H1 (cell line): ENCODE measurements at regions not wholly inside any gene's neighbourhood (a gene's known extent, or its start where the extent isn't known, plus 50 kb on each side); places are given as distances from the start of the nearest gene placed in this dataset.

Source experiments
- CTCF ChIA-PET: fragments of 300-600 bp; sonication (Branson Sonifier 250); formaldehyde crosslinking; loops from one replicate; lab custom pipeline; 2021; ENCODE audit not compliant: partially characterized antibody; lab: Charles Lee
- POLR2A ChIA-PET: fragments of 300-600 bp; sonication (Branson Sonifier 250); formaldehyde crosslinking; loops from one replicate; lab custom pipeline; 2021; ENCODE audit warnings: inconsistent platforms; ENCODE audit not compliant: partially characterized antibody; lab: Charles Lee
- DNase-seq, 2 experiments: peaks; one replicate each; pipeline versions ENCODE4 v3.0.0 to v3.0.0-alpha.2; 2010 to 2022; ENCODE audit warnings: low spot score in 2 of 2, low read depth in 1 of 2, mixed read lengths in 1 of 2
- FAIRE-seq: peaks from 2 replicates; lab custom pipeline; 2011; peaks lifted over from hg19 to GRCh38; lab: Jason Lieb, UNC
- H2AFZ ChIP-seq: 2 replicates; pipeline ENCODE4 v1.8.1; 2012; ENCODE audit warnings: low read length, inconsistent platforms
- H2AK5ac ChIP-seq: 2 replicates; pipeline ENCODE4 v1.6.1; 2013; ENCODE audit warnings: low read depth, low read length
- H2BK120ac ChIP-seq: replicated peaks from 2 replicates; pipeline ENCODE3; 2013; ENCODE audit warnings: low read depth, low read length, inconsistent platforms
- H2BK12ac ChIP-seq: 2 replicates; pipeline ENCODE4 v1.6.1; 2013; ENCODE audit warnings: low read depth, low read length
- H2BK15ac ChIP-seq: 2 replicates; pipeline ENCODE4 v1.6.1; 2013; ENCODE audit warnings: low read length
- H2BK20ac ChIP-seq: 2 replicates; pipeline ENCODE4 v1.6.1; 2013; ENCODE audit warnings: low read length
- H2BK5ac ChIP-seq: 2 replicates; pipeline ENCODE4 v1.6.1; 2013; ENCODE audit warnings: low read depth, low read length
- H3K14ac ChIP-seq: 2 replicates; pipeline ENCODE4 v1.6.1; 2013; ENCODE audit warnings: inconsistent platforms; ENCODE audit not compliant: insufficient read length
- H3K18ac ChIP-seq: 2 replicates; pipeline ENCODE4 v1.6.1; 2013; ENCODE audit warnings: low read length; ENCODE audit errors: extremely low read depth
- H3K23ac ChIP-seq: 2 replicates; pipeline ENCODE4 v1.6.1; 2013; ENCODE audit warnings: inconsistent platforms; ENCODE audit not compliant: insufficient read length
- H3K23me2 ChIP-seq: 2 replicates; pipeline ENCODE4 v1.6.1; 2013; ENCODE audit warnings: low read depth, low read length
- H3K27ac ChIP-seq: 2 replicates; pipeline ENCODE4 v1.6.1; 2011; ENCODE audit warnings: low read depth, low read length, inconsistent platforms
- H3K27me3 ChIP-seq, 4 experiments: replicated peaks in 1 of 4; 1 replicate in 1 of 4; 2 replicates in 3 of 4; pipeline versions ENCODE4 v1.6.1 to v1.8.1; 2011 to 2013; ENCODE audit warnings: low read length in 3 of 4, mild to moderate bottlenecking in 3 of 4, inconsistent platforms in 2 of 4, mixed read lengths in 2 of 4, moderate library complexity in 1 of 4; ENCODE audit not compliant: control insufficient read depth in 3 of 4, insufficient read depth in 3 of 4; ENCODE audit errors: extremely low read depth in 1 of 4
- H3K36me3 ChIP-seq, 4 experiments: 2 replicates each; pipeline versions ENCODE4 v1.6.1 to v1.8.1; 2011 to 2013; ENCODE audit warnings: mild to moderate bottlenecking in 4 of 4, low read length in 3 of 4, moderate library complexity in 2 of 4, control low read depth in 1 of 4, inconsistent platforms in 1 of 4; ENCODE audit not compliant: insufficient read depth in 4 of 4, control insufficient read depth in 2 of 4
- H3K4ac ChIP-seq: replicated peaks from 2 replicates; pipeline ENCODE3; 2013; ENCODE audit warnings: low read length, low read depth, mixed read lengths, inconsistent platforms; ENCODE audit not compliant: insufficient read length
- H3K4me1 ChIP-seq, 4 experiments: replicated peaks in 1 of 4; 1 replicate in 1 of 4; 2 replicates in 3 of 4; pipeline versions ENCODE4 v1.6.1 to v1.8.1; 2011 to 2013; ENCODE audit warnings: low read length in 3 of 4, inconsistent platforms in 2 of 4, mixed read lengths in 1 of 4; ENCODE audit not compliant: insufficient read depth in 4 of 4, control insufficient read depth in 3 of 4
- H3K4me2 ChIP-seq, 2 experiments: 2 replicates each; pipeline versions ENCODE4 v1.6.1 to v1.8.1; 2011 to 2013; ENCODE audit warnings: low read depth in 2 of 2, low read length in 2 of 2, control low read depth in 1 of 2, inconsistent platforms in 1 of 2, mild to moderate bottlenecking in 1 of 2; ENCODE audit not compliant: insufficient read depth in 1 of 2
- H3K4me3 ChIP-seq, 4 experiments: fragments of 200-600, 300-600 bp in 1 of 4; sonication (generic), shearing (Covaris generic), sonication (Bioruptor Twin) in 1 of 4; 2 replicates each; pipeline versions ENCODE4 v1.5.1 to v1.8.1; 2011 to 2016; ENCODE audit warnings: low read length in 4 of 4, low read depth in 3 of 4, control low read depth in 2 of 4, inconsistent platforms in 2 of 4, mild to moderate bottlenecking in 2 of 4, mixed read lengths in 1 of 4, moderate library complexity in 1 of 4; ENCODE audit not compliant: insufficient read depth in 2 of 4; ENCODE audit errors: extremely low read depth in 1 of 4
- H3K56ac ChIP-seq: replicated peaks from 2 replicates; pipeline ENCODE3; 2013; ENCODE audit warnings: low read depth, mild to moderate bottlenecking, mixed read lengths, low read length, inconsistent platforms; ENCODE audit not compliant: insufficient read length
- H3K79me1 ChIP-seq: 2 replicates; pipeline ENCODE4 v1.6.1; 2013; ENCODE audit warnings: low read depth, low read length, control low read depth
- H3K79me2 ChIP-seq, 2 experiments: 2 replicates each; pipeline versions ENCODE4 v1.6.1 to v1.8.1; 2012 to 2013; ENCODE audit warnings: low read length in 2 of 2, mild to moderate bottlenecking in 2 of 2, inconsistent platforms in 1 of 2; ENCODE audit not compliant: insufficient read depth in 2 of 2, control insufficient read depth in 1 of 2
- H3K9ac ChIP-seq, 4 experiments: replicated peaks in 1 of 4; 1 replicate in 1 of 4; 2 replicates in 3 of 4; pipeline versions ENCODE4 v1.6.1 to v1.8.1; 2011 to 2013; ENCODE audit warnings: low read depth in 3 of 4, low read length in 3 of 4, control low read depth in 2 of 4, mild to moderate bottlenecking in 2 of 4, moderate library complexity in 2 of 4, inconsistent platforms in 1 of 4; ENCODE audit errors: extremely low read depth in 1 of 4
- H3K9me3 ChIP-seq, 2 experiments: 2 replicates each; pipeline versions ENCODE4 v1.6.1 to v1.8.1; 2012 to 2013; ENCODE audit warnings: mild to moderate bottlenecking in 2 of 2, moderate library complexity in 2 of 2, control low read depth in 1 of 2, inconsistent platforms in 1 of 2, low read depth in 1 of 2, low read length in 1 of 2, mixed read lengths in 1 of 2; ENCODE audit not compliant: insufficient read depth in 2 of 2
- H4K20me1 ChIP-seq, 2 experiments: replicated peaks in 1 of 2; 2 replicates each; pipeline versions ENCODE3 to v1.8.1; 2011 to 2013; ENCODE audit warnings: inconsistent platforms in 2 of 2, low read length in 2 of 2, mild to moderate bottlenecking in 1 of 2; ENCODE audit not compliant: insufficient read depth in 2 of 2, control insufficient read depth in 1 of 2
- H4K5ac ChIP-seq: 2 replicates; pipeline ENCODE4 v1.6.1; 2013; ENCODE audit warnings: low read length, low read depth, mixed read lengths, inconsistent platforms; ENCODE audit not compliant: insufficient read length
- H4K8ac ChIP-seq: 2 replicates; pipeline ENCODE4 v1.8.0; 2013; ENCODE audit warnings: mild to moderate bottlenecking, moderate library complexity, low read length, inconsistent platforms; ENCODE audit not compliant: insufficient read depth; ENCODE audit errors: extremely low read depth
- H4K91ac ChIP-seq: replicated peaks from 2 replicates; pipeline ENCODE3; 2013; ENCODE audit warnings: low read length, mixed read lengths, inconsistent platforms; ENCODE audit not compliant: insufficient read length
- ATF2 ChIP-seq: IDR thresholded peaks from 2 replicates; pipeline ENCODE4 v1.6.1; 2012; ENCODE audit warnings: low read length, inconsistent platforms
- CTCF ChIP-seq, 3 experiments: IDR thresholded peaks; 1 replicate in 2 of 3; 2 replicates in 1 of 3; pipeline versions ENCODE4 v1.5.1 to v1.6.1; 2011; ENCODE audit warnings: low read length in 3 of 3, mild to moderate bottlenecking in 3 of 3, inconsistent platforms in 2 of 3, low read depth in 1 of 3, moderate library complexity in 1 of 3; ENCODE audit not compliant: insufficient read depth in 1 of 3; ENCODE audit errors: control extremely low read depth in 1 of 3
- FOSL1 ChIP-seq: IDR thresholded peaks from 2 replicates; pipeline ENCODE4 v1.6.1; 2011; ENCODE audit warnings: mild to moderate bottlenecking, low read depth, low read length, moderate library complexity; ENCODE audit not compliant: insufficient read depth
- JUND ChIP-seq: IDR thresholded peaks from 2 replicates; pipeline ENCODE4 v1.6.1; 2011; ENCODE audit warnings: mild to moderate bottlenecking, improper control_type of control experiment, low read length
- KDM4A ChIP-seq: IDR thresholded peaks from one replicate; pipeline ENCODE4 v1.7.1; 2012; ENCODE audit warnings: low read depth, mild to moderate bottlenecking, moderate library complexity, low read length, inconsistent platforms; ENCODE audit not compliant: severe bottlenecking
- MAFK ChIP-seq: IDR thresholded peaks from 2 replicates; pipeline ENCODE4 v1.6.1; 2012; ENCODE audit warnings: low read depth, mild to moderate bottlenecking, improper control_type of control experiment, low read length
- PHF8 ChIP-seq: fragments of 200-600 bp; sonication (generic); conservative IDR thresholded peaks from 2 replicates; pipeline ENCODE4 v1.7.1; 2012; ENCODE audit warnings: low read depth, mild to moderate bottlenecking, inconsistent platforms, low read length, moderate library complexity
- TCF12 ChIP-seq: IDR thresholded peaks from 2 replicates; pipeline ENCODE4 v1.6.1; 2011; ENCODE audit warnings: low read depth, mild to moderate bottlenecking, low read length
- TEAD4 ChIP-seq: IDR thresholded peaks from 2 replicates; pipeline ENCODE4 v1.6.1; 2012; ENCODE audit warnings: low read depth, low read length, inconsistent platforms, mixed read lengths
- WGBS, 2 experiments: shearing (Covaris generic) in 1 of 2; methylation state at CpG; one replicate each; pipeline versions ENCODE4 v1.1.6 to v1.1.7; 2013 to 2015; ENCODE audit warnings: low lambda C conversion rate in 2 of 2, mixed read lengths in 2 of 2, inconsistent platforms in 1 of 2, low coverage in 1 of 2, missing lambda C conversion rate in 1 of 2; ENCODE audit not compliant: insufficient replicate concordance in 2 of 2, insufficient coverage in 1 of 2, insufficient read length in 1 of 2; ENCODE audit errors: extremely low coverage in 1 of 2, missing lambda C conversion rate in 1 of 2; 5-methylcytosine and 5-hydroxymethylcytosine counted together

DNA sequence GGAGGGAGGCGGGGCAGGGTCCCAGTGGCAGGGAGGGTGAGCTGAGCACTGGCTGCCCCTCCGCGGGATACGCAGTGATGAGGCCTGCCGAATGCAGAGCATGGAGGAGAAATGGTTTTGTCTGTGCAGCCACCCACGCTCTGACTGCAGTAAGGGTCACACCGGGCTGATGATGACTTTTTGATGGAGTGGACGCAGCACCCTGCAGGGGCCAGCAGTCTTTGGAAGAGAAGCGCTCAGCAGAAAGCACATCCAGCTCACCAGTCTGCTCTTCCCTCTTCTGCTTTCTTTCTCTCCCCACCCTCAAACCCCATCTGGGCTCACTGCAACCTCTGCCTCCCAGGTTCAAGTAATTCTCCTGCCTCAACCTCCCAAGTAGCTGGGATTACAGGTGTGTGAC is 61.9 kb upstream of the ATP1A1 start:
- Histone ChIP-seq H3K27me3 (no peaks in the 10 kb centered on the region), H2BK12ac (no peak overlapping the region), H3K9me3 (no peaks in the 10 kb centered on the region), H3K4ac (no peak overlapping the region), H3K4me3 (no peak overlapping the region), H4K5ac (no peak overlapping the region), H3K23ac (no peak overlapping the region), H3K79me1 (no peaks in the 10 kb centered on the region), H2BK20ac (no peak overlapping the region), H2BK120ac (no peak overlapping the region), H3K23me2 (no peaks in the 10 kb centered on the region), H3K79me2 (no peaks in the 10 kb centered on the region), H2BK5ac (no peak overlapping the region), H2AK5ac (no peak overlapping the region), H4K8ac (no peak overlapping the region), H3K27ac (no peak overlapping the region), H2AFZ (no peak overlapping the region), H3K56ac (no peak overlapping the region), H3K36me3 (no peaks in the 10 kb centered on the region), H2BK15ac (no peak overlapping the region), H3K4me2 (no peak overlapping the region), H4K20me1 (no peaks in the 10 kb centered on the region), H3K14ac (no peak overlapping the region), H3K18ac (no peak overlapping the region), H3K4me1 (peaks cover 3 to 10% (median 8%) of the 10 kb centered on the region in 4 experiments), H3K9ac (no peak overlapping the region), H4K91ac (no peak overlapping the region)
- POLR2A ChIA-PET, result no interaction called here
- 88% methylated on average over 8 of the region's 9 CpGs; no CpG with 5 or more reads in 1 of the 2 experiments for WGBS, 2 experiments
- CTCF ChIA-PET, result interaction anchor here (0.5 to 1.6 kb wide), 5 partner anchors 11 to 1782 kb away, joined by 3 to 4 read pairs (median 3); no protein-coding TSS in a partner anchor
- DNase-seq (no peak), FAIRE-seq (no peak)
- TF ChIP-seq TCF12 (no peak), FOSL1 (no peak), KDM4A (no peak), MAFK (no peak), PHF8 (no peak), JUND (no peak), CTCF (IDR thresholded peaks at IDR 0.05; ENCODE audit: control extremely low read depth in 1 of 3, insufficient read depth in 1 of 3, low read depth in 1 of 3, low read length in 3 of 3) (no peak), ATF2 (no peak), TEAD4 (no peak)
